ENCODE measurements at regions not wholly inside any gene's neighbourhood (a gene's known extent, or its start where the extent isn't known, plus 50 kb on each side); places are given as distances from the start of the nearest gene placed in this dataset.

GRCh38 chr21:15400905-15401304, 328.9 kb upstream of the USP25 start (continued):
- TF ChIP-seq, protein P1, sequence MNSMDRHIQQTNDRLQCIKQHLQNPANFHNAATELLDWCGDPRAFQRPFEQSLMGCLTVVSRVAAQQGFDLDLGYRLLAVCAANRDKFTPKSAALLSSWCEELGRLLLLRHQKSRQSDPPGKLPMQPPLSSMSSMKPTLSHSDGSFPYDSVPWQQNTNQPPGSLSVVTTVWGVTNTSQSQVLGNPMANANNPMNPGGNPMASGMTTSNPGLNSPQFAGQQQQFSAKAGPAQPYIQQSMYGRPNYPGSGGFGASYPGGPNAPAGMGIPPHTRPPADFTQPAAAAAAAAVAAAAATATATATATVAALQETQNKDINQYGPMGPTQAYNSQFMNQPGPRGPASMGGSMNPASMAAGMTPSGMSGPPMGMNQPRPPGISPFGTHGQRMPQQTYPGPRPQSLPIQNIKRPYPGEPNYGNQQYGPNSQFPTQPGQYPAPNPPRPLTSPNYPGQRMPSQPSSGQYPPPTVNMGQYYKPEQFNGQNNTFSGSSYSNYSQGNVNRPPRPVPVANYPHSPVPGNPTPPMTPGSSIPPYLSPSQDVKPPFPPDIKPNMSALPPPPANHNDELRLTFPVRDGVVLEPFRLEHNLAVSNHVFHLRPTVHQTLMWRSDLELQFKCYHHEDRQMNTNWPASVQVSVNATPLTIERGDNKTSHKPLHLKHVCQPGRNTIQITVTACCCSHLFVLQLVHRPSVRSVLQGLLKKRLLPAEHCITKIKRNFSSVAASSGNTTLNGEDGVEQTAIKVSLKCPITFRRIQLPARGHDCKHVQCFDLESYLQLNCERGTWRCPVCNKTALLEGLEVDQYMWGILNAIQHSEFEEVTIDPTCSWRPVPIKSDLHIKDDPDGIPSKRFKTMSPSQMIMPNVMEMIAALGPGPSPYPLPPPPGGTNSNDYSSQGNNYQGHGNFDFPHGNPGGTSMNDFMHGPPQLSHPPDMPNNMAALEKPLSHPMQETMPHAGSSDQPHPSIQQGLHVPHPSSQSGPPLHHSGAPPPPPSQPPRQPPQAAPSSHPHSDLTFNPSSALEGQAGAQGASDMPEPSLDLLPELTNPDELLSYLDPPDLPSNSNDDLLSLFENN (IDR thresholded peaks at IDR 0.05; ENCODE audit: low read depth in 2 of 2, low read length in 2 of 2) = no peak

DNA sequence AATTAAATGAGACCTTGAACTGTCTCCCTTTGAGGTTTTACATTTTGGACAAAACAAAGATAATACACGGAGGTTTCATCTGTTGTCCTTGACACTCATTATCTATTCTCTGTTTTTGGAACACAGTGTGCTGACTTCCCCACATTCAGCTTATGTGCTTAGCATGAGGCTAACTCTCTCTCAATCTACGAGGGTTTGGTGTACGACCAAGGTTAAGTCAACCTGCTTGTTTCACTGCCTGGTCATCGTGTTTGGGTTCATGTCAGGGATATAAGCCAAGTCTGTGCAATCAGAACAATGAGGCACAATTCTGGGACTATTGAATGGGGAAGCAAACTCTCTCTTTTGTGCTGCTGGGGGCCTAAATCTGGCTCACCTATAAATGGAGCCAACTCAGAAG, 328.5 kb upstream of the USP25 start:
- no TSS peak for BruUV-seq (replicated peaks)
- H3K36me3 ChIP-seq (ENCODE audit: control insufficient read depth, insufficient read depth, low read length) = no peaks in the 10 kb centered on the region
- no peaks in the 10 kb centered on the region for H3K9me3 ChIP-seq (replicated peaks; ENCODE audit: control insufficient read depth, insufficient read depth, low read depth, low read length)
- TF ChIP-seq CREM (IDR thresholded peaks at IDR 0.05; ENCODE audit: low read depth) (no peak), TAF1 (IDR thresholded peaks at IDR 0.05; ENCODE audit: control insufficient read depth, extremely low read depth, insufficient read depth, low read length, severe bottlenecking) (no peak), ATF3 (IDR thresholded peaks at IDR 0.05) (no peak), ATF3 (CRISPR knock-in tag; conservative IDR thresholded peaks at IDR 0.05) (no peak), TCF3 (CRISPR knock-in tag; IDR thresholded peaks at IDR 0.05) (no peak), NCOA6 (IDR thresholded peaks at IDR 0.05) (no peak), ZNF507 (tag; conservative IDR thresholded peaks at IDR 0.05) (no peak), FOXP1 (CRISPR knock-in tag; IDR thresholded peaks at IDR 0.05) (no peak), DNMT1 (IDR thresholded peaks at IDR 0.05) (no peak), NELFE (IDR thresholded peaks at IDR 0.05; ENCODE audit: insufficient read depth, insufficient read length) (no peak), HBP1 (CRISPR knock-in tag; IDR thresholded peaks at IDR 0.05) (no peak), SRSF7 (optimal IDR thresholded peaks at IDR 0.05; ENCODE audit: low read depth, low read length) (no peak), ZBTB33 (CRISPR knock-in tag; IDR thresholded peaks at IDR 0.05) (no peak)
- intact Hi-C loops (cut with micrococcal nuclease) = no loop called here
- H3K27ac ChIP-seq (ENCODE audit: extremely low read depth, low read depth, low read length) = no peak overlapping the region
- no peaks in the 10 kb centered on the region for H3K79me2 ChIP-seq (ENCODE audit: control insufficient read depth, insufficient read depth, low read length)
- no peaks in the 10 kb centered on the region for H3K27me3 ChIP-seq (ENCODE audit: control insufficient read depth in 2 of 2, insufficient read depth in 2 of 2, low read length in 2 of 2)
- no peak overlapping the region for H3K4me2 ChIP-seq (ENCODE audit: insufficient read depth, low read length)
- H3K9ac ChIP-seq (ENCODE audit: insufficient read depth in 1 of 2, low read depth in 2 of 2, low read length in 2 of 2) = no peak overlapping the region
- no peak overlapping the region for H3K4me3 ChIP-seq
- H3K9me1 ChIP-seq (ENCODE audit: control insufficient read depth, insufficient read depth, low read length) = no peaks in the 10 kb centered on the region
- no peaks in the 10 kb centered on the region for H4K20me1 ChIP-seq (replicated peaks; ENCODE audit: control insufficient read depth, insufficient read depth, low read length)
- DNase-seq (ENCODE audit: extremely low read depth in 1 of 4, low spot score in 3 of 4) (no peak), ATAC-seq (no peak), FAIRE-seq (no peak)
- POLR2A ChIA-PET = no interaction called here
- WGBS (ENCODE audit: insufficient coverage, low coverage, missing lambda C conversion rate) = 0% methylated on average over 4 of the region's 4 CpGs
- H2AFZ ChIP-seq (ENCODE audit: low read depth, low read length) = no peak overlapping the region
- no peaks in the 10 kb centered on the region for H3K4me1 ChIP-seq (replicated peaks in 1 of 2; ENCODE audit: control insufficient read depth in 2 of 2, insufficient read depth in 2 of 2, low read length in 2 of 2)
- in situ Hi-C loops (cut with MboI) = no loop called here
- CTCF ChIA-PET (ENCODE audit: low intra/inter-chr PET ratio) = no interaction called here
